Cardiac muscle cell (in vitro differentiated cells and primary cell): ENCODE measurements at regions not wholly inside any gene's neighbourhood (a gene's known extent, or its start where the extent isn't known, plus 50 kb on each side); places are given as distances from the start of the nearest gene placed in this dataset.

Experiments used
- DNase-seq, 2 donors: peaks; one replicate each; pipeline versions ENCODE4 v3.0.0 to v3.0.0-alpha.2; 2010 to 2017; ENCODE audit warnings: low read depth in 1 of 2, low spot score in 1 of 2
- H3K27ac ChIP-seq: fragments of 200-600 bp; sonication (generic); 2 replicates; pipeline ENCODE4 v1.5.1; 2016
- H3K27me3 ChIP-seq: fragments of 200-600 bp; sonication (generic); 2 replicates; pipeline ENCODE4 v1.6.0; 2016; ENCODE audit warnings: control low read depth
- H3K36me3 ChIP-seq: fragments of 200-600 bp; sonication (generic); 2 replicates; pipeline ENCODE4 v1.5.1; 2016; ENCODE audit warnings: control low read depth
- H3K4me1 ChIP-seq: fragments of 200-600 bp; sonication (generic); 2 replicates; pipeline ENCODE4 v1.8.1; 2017; ENCODE audit warnings: low read depth, mild to moderate bottlenecking, mixed run types
- H3K4me3 ChIP-seq: fragments of 200-600 bp; sonication (generic); 2 replicates; pipeline ENCODE4 v1.5.1; 2016; ENCODE audit warnings: mild to moderate bottlenecking
- H3K9me3 ChIP-seq: fragments of 200-600 bp; sonication (generic); 2 replicates; pipeline ENCODE4 v1.5.1; 2017; ENCODE audit warnings: low read depth, mild to moderate bottlenecking, control low read depth
- TF ChIP-seq, protein P1 (sequence below): IDR thresholded peaks from 2 replicates; pipeline ENCODE4 v1.5.1; 2012; ENCODE audit warnings: low read depth, mild to moderate bottlenecking, low read length

DNA sequence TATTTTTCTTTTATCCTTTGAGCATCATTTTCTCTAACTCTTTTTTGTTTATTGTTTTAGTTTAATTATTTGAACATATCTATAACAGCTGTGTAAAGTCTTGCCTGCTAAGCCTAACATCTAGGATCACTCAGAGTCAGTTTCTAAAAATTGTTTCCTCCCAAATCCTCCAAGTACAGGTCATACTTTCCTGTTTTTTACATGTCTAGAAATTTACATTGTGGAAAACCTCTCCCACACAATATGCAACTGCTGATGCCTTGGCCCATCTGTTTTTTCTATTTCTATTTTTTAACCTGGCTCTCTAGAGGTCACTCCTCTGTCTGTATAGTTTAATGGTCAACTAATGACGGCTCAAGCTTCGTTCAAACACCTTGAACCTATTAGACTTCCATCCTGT is 261.0 kb downstream of the HRH4 start:
- no peak overlapping the region for H3K4me3 ChIP-seq
- no peaks in the 10 kb centered on the region for H3K9me3 ChIP-seq
- TF ChIP-seq, protein P1, sequence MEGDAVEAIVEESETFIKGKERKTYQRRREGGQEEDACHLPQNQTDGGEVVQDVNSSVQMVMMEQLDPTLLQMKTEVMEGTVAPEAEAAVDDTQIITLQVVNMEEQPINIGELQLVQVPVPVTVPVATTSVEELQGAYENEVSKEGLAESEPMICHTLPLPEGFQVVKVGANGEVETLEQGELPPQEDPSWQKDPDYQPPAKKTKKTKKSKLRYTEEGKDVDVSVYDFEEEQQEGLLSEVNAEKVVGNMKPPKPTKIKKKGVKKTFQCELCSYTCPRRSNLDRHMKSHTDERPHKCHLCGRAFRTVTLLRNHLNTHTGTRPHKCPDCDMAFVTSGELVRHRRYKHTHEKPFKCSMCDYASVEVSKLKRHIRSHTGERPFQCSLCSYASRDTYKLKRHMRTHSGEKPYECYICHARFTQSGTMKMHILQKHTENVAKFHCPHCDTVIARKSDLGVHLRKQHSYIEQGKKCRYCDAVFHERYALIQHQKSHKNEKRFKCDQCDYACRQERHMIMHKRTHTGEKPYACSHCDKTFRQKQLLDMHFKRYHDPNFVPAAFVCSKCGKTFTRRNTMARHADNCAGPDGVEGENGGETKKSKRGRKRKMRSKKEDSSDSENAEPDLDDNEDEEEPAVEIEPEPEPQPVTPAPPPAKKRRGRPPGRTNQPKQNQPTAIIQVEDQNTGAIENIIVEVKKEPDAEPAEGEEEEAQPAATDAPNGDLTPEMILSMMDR = no peak
- H3K4me1 ChIP-seq = no peaks in the 10 kb centered on the region
- no peaks in the 10 kb centered on the region for H3K36me3 ChIP-seq
- DNase-seq = no peak
- no peak overlapping the region for H3K27ac ChIP-seq
- no peaks in the 10 kb centered on the region for H3K27me3 ChIP-seq

DNA sequence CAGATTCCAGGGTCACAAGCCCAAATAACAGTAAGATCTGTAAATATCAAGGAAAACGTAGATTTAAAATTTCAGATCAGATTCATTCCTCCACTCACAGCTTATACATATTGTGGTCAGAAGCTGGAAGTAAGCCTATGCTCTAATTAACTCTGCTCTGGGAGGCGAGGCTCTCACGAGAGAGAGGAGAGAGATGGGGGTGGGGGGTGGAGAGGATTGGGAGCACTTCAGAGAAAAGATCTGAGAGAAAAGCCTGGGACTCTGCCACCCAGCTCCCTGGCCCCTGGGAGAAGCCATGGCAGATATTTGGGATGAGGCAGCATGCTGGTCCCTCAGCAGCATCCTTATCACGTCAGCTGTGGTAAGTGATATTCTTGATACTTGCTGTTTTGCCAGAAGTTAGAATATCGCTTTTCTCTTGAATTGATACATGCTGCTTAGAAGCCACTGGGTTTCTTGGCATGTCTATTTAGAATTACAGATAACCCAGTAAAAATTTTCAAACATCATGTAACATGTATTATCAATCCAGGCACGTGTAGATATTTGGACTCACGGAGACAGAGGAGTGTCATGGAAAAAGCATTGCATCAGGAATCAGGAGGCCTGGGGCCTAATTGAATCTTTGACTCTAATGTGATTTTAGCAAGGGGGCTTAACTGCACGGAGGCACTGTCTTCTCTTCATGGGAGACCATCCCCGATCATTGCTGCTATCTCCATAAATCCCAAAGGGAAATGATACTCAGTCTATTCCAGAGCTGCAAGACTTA is 265.4 kb downstream of the HRH4 start:
- no peak overlapping the region for H3K27ac ChIP-seq

DNA sequence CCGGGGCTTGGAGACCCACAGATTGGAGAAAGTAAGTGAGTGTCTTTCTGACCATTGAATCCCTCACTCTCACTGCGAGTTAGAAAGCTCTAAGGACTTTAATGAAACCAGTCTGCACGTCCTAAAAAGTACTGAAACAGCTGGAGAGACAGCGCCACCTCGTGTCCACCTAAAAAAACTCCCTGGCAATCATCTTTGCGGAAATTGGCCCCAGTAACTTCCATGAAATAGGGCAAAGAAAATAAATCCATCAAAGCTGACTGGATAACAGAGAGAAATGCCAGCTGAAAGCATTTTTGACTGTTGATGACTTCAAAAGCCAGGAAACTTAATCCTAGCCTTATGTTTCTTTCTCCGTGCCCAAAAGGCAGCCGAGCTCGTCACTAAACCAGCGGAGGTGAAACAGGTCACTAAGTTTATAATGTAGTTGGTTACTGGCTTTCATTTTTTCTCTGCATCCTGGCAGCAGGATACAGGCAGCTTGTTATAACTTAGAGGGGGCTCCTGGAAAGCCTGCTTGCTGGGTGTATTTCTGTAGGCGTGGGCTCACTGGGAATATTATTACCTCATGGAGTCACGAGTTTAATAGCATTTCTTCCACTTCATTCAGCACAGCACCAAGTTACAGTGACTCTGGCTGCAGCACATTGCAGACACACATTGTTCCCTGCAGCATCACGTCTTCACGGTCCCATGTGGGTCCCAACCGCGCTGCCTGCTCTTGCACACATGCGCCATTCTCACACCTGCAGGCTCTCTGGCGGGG is 266.5 kb downstream of the HRH4 start:
- Histone ChIP-seq H3K36me3 (no peaks in the 10 kb centered on the region), H3K9me3 (no peaks in the 10 kb centered on the region), H3K27ac (no peak overlapping the region), H3K4me1 (no peaks in the 10 kb centered on the region), H3K4me3 (no peak overlapping the region), H3K27me3 (peaks cover 3% of the 10 kb centered on the region)
- TF ChIP-seq, protein P1 = peak; percentile 85
- peak; percentile 86 to 88 for DNase-seq

More for the DNA sequence above, 265.4 kb downstream of the HRH4 start:
- H3K4me3 ChIP-seq = no peak overlapping the region
- H3K4me1 ChIP-seq = no peaks in the 10 kb centered on the region
- DNase-seq = no peak
- peaks cover 3% of the 10 kb centered on the region for H3K27me3 ChIP-seq
- TF ChIP-seq, protein P1 = no peak
- no peaks in the 10 kb centered on the region for H3K9me3 ChIP-seq
- H3K36me3 ChIP-seq = no peaks in the 10 kb centered on the region

DNA sequence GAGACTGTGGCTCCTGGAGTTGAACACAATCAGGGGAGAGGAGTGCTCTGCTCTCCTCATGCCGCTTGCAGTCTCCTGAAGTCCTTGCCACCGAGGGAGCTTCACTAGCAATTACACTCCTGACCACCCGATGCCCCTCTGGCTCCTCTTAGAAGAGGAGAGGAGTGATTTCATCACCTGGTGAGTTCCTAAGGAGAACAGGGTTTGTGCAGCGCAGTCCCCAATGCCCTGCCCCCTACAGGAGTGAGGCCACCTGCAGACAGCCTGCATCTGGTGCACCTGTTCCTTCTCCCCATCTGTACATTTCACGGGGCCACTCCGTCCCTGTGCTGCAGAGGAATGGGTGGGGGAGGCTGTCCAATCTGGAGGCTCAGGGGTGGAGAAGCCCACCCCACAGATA is 267.2 kb downstream of the HRH4 start:
- H3K4me3 ChIP-seq = no peak overlapping the region
- H3K27ac ChIP-seq = no peak overlapping the region
- no peaks in the 10 kb centered on the region for H3K36me3 ChIP-seq
- DNase-seq = no peak
- peaks cover 3% of the 10 kb centered on the region for H3K27me3 ChIP-seq
- no peaks in the 10 kb centered on the region for H3K4me1 ChIP-seq
- TF ChIP-seq, protein P1 = no peak
- H3K9me3 ChIP-seq = no peaks in the 10 kb centered on the region

DNA sequence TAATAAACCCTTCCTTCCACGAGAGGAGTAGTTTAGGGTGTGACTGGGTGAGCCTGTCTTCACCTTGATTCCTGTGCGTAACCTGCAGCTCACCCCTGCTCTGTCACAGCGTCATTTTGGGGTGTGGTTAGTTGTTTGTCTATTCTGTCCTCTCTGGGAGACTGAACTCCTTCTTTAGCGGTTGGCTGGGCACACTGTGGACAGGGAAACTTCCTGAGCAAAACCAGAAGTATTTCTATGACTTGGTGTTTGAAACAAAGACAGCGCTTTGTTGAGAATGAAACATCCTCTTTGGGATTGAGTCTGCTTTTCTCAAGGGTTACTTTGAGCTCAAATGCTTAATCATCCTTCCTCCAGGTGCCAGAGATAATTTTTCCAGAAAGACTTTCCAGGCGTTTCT is 270.7 kb downstream of the HRH4 start:
- Histone ChIP-seq H3K27me3 (peaks cover 3% of the 10 kb centered on the region), H3K4me3 (no peak overlapping the region), H3K4me1 (no peaks in the 10 kb centered on the region), H3K9me3 (no peaks in the 10 kb centered on the region), H3K27ac (no peak overlapping the region), H3K36me3 (no peaks in the 10 kb centered on the region)
- no peak for DNase-seq
- TF ChIP-seq, protein P1 = no peak
